ENCODE measurements at regions not wholly inside any gene's neighbourhood (a gene's known extent, or its start where the extent isn't known, plus 50 kb on each side); places are given as distances from the start of the nearest gene placed in this dataset.

- TF ChIP-seq CTCF (conservative IDR thresholded peaks at IDR 0.05 in 1 of 2, IDR thresholded peaks at IDR 0.05 in 1 of 2; ENCODE audit: low read depth in 1 of 2, low read length in 2 of 2) (no peak), EZH2 (IDR thresholded peaks at IDR 0.05; ENCODE audit: low read length, missing control alignments) (no peak)
These were observed 248.3 kb upstream of the STXBP6 start for GRCh38 chr14:25298238-25298637.

Measured in fibroblast of lung (primary cell).